ENCODE measurements at regions not wholly inside any gene's neighbourhood (a gene's known extent, or its start where the extent isn't known, plus 50 kb on each side); places are given as distances from the start of the nearest gene placed in this dataset.

DNA sequence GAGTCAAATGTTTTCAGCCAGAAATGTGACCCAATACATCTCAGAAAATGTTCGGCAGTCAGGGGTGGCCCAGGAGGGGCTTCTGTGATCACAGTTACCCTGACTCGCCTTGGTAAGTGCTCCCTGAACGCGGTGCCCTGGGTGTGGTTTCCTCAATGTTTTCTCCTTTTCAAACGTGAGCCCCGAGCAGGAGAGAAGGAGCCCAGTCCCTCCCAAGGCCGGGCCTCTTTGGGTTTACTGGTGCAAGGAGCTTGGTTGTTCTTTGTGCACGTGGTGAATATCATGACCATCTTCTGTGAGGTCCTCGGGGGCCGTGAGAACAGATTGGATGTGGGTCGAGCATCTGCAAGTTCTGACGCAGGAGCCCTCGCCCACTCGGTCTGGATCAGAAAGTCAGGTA, 55.8 kb upstream of the VIPR2 start:
- 83% methylated on average over 14 of the region's 14 CpGs for WGBS
- TF ChIP-seq RXRA (IDR thresholded peaks at IDR 0.05) (no peak), RAD21 (IDR thresholded peaks at IDR 0.05) (no peak), FOXA2 (IDR thresholded peaks at IDR 0.05) (no peak), GABPA (IDR thresholded peaks at IDR 0.05 in 1 of 2, conservative IDR thresholded peaks at IDR 0.05 in 1 of 2) (no peak), HNF4G (IDR thresholded peaks at IDR 0.05) (no peak), JUND (IDR thresholded peaks at IDR 0.05) (no peak), HNF4A (conservative IDR thresholded peaks at IDR 0.05) (no peak), TAF1 (conservative IDR thresholded peaks at IDR 0.05) (no peak), SP1 (IDR thresholded peaks at IDR 0.05) (no peak)
- TF ChIP-seq, protein P1, sequence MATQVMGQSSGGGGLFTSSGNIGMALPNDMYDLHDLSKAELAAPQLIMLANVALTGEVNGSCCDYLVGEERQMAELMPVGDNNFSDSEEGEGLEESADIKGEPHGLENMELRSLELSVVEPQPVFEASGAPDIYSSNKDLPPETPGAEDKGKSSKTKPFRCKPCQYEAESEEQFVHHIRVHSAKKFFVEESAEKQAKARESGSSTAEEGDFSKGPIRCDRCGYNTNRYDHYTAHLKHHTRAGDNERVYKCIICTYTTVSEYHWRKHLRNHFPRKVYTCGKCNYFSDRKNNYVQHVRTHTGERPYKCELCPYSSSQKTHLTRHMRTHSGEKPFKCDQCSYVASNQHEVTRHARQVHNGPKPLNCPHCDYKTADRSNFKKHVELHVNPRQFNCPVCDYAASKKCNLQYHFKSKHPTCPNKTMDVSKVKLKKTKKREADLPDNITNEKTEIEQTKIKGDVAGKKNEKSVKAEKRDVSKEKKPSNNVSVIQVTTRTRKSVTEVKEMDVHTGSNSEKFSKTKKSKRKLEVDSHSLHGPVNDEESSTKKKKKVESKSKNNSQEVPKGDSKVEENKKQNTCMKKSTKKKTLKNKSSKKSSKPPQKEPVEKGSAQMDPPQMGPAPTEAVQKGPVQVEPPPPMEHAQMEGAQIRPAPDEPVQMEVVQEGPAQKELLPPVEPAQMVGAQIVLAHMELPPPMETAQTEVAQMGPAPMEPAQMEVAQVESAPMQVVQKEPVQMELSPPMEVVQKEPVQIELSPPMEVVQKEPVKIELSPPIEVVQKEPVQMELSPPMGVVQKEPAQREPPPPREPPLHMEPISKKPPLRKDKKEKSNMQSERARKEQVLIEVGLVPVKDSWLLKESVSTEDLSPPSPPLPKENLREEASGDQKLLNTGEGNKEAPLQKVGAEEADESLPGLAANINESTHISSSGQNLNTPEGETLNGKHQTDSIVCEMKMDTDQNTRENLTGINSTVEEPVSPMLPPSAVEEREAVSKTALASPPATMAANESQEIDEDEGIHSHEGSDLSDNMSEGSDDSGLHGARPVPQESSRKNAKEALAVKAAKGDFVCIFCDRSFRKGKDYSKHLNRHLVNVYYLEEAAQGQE (IDR thresholded peaks at IDR 0.05), result no peak
- TF ChIP-seq, protein P2, sequence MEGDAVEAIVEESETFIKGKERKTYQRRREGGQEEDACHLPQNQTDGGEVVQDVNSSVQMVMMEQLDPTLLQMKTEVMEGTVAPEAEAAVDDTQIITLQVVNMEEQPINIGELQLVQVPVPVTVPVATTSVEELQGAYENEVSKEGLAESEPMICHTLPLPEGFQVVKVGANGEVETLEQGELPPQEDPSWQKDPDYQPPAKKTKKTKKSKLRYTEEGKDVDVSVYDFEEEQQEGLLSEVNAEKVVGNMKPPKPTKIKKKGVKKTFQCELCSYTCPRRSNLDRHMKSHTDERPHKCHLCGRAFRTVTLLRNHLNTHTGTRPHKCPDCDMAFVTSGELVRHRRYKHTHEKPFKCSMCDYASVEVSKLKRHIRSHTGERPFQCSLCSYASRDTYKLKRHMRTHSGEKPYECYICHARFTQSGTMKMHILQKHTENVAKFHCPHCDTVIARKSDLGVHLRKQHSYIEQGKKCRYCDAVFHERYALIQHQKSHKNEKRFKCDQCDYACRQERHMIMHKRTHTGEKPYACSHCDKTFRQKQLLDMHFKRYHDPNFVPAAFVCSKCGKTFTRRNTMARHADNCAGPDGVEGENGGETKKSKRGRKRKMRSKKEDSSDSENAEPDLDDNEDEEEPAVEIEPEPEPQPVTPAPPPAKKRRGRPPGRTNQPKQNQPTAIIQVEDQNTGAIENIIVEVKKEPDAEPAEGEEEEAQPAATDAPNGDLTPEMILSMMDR (IDR thresholded peaks at IDR 0.05; ENCODE audit: low read depth, low read length, missing input control), result no peak
- TF ChIP-seq, protein P3, sequence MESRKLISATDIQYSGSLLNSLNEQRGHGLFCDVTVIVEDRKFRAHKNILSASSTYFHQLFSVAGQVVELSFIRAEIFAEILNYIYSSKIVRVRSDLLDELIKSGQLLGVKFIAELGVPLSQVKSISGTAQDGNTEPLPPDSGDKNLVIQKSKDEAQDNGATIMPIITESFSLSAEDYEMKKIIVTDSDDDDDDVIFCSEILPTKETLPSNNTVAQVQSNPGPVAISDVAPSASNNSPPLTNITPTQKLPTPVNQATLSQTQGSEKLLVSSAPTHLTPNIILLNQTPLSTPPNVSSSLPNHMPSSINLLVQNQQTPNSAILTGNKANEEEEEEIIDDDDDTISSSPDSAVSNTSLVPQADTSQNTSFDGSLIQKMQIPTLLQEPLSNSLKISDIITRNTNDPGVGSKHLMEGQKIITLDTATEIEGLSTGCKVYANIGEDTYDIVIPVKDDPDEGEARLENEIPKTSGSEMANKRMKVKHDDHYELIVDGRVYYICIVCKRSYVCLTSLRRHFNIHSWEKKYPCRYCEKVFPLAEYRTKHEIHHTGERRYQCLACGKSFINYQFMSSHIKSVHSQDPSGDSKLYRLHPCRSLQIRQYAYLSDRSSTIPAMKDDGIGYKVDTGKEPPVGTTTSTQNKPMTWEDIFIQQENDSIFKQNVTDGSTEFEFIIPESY (IDR thresholded peaks at IDR 0.05), result no peak
- TF ChIP-seq, protein P4, sequence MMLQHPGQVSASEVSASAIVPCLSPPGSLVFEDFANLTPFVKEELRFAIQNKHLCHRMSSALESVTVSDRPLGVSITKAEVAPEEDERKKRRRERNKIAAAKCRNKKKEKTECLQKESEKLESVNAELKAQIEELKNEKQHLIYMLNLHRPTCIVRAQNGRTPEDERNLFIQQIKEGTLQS (IDR thresholded peaks at IDR 0.05), result no peak
- no peak overlapping the region for H3K4me3 ChIP-seq (ENCODE audit: low read depth in 1 of 3, low read length in 3 of 3)
- no peaks in the 10 kb centered on the region for H3K9me3 ChIP-seq (ENCODE audit: control insufficient read depth in 4 of 4, low read length in 3 of 4)
- H3K27ac ChIP-seq (ENCODE audit: low read depth in 1 of 2, low read length in 2 of 2), result no peak overlapping the region
- H3K27me3 ChIP-seq (ENCODE audit: control insufficient read depth in 4 of 4, insufficient read depth in 4 of 4, low read length in 3 of 4), result no peaks in the 10 kb centered on the region
- no peaks in the 10 kb centered on the region for H3K36me3 ChIP-seq (ENCODE audit: control insufficient read depth in 4 of 4, insufficient read depth in 3 of 4, low read depth in 1 of 4, low read length in 3 of 4)
- DNase-seq (ENCODE audit: low spot score), result no peak
- peaks cover 0 to 3% (median 0%) of the 10 kb centered on the region in 4 donors for H3K4me1 ChIP-seq (ENCODE audit: control insufficient read depth in 4 of 4, insufficient read depth in 4 of 4, low read length in 3 of 4)
- no peak overlapping the region for H3K9ac ChIP-seq (ENCODE audit: low read depth in 1 of 2, low read length in 2 of 2)

DNA sequence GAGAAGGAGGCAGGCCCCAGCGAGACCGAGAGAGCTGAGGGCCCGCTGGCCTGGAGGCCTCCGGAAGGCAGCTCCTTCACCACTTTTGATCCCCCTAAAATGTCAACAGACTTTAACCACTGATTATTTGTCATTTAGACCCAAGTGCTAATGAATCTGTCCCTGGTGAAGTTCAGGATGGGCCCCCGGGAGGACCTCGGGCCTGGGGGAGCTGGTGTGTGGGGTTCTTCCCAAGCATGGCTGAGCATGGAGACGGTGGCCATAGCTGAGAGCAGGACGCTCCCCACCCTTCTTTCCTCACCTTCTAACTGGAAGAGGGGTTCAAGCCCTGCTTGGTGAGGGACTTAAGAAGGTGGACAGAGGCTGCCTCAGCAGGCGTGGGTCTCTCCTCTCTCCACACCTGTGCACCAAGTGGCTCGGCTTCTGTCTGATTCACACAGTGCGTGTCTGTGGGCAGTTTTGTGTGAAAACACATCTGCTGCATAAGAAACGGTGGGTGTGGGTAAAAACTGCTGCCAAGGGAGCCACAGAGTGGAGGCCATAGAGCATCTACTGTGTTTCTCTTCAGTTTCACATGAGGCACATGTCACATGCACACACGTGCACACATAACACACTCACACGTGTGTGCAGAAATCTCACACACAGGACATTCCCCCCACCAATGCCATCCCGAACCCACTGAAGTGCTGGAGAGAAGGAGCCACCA, 53.5 kb upstream of the VIPR2 start:
- no peak for DNase-seq (ENCODE audit: low spot score)
- Histone ChIP-seq H3K36me3 (ENCODE audit: control insufficient read depth in 4 of 4, insufficient read depth in 3 of 4, low read depth in 1 of 4, low read length in 3 of 4) (no peaks in the 10 kb centered on the region), H3K9me3 (ENCODE audit: control insufficient read depth in 4 of 4, low read length in 3 of 4) (no peaks in the 10 kb centered on the region), H3K27ac (ENCODE audit: low read depth in 1 of 2, low read length in 2 of 2) (peak overlapping the region in 1 of 2 donors; percentile 50), H3K9ac (ENCODE audit: low read depth in 1 of 2, low read length in 2 of 2) (no peak overlapping the region), H3K27me3 (ENCODE audit: control insufficient read depth in 4 of 4, insufficient read depth in 4 of 4, low read length in 3 of 4) (no peaks in the 10 kb centered on the region), H3K4me3 (ENCODE audit: low read depth in 1 of 3, low read length in 3 of 3) (no peak overlapping the region), H3K4me1 (ENCODE audit: control insufficient read depth in 4 of 4, insufficient read depth in 4 of 4, low read length in 3 of 4) (peaks cover 0 to 3% (median 0%) of the 10 kb centered on the region in 4 donors)
- TF ChIP-seq EGR1 (IDR thresholded peaks at IDR 0.05; ENCODE audit: low read depth in 2 of 2) (no peak), FOXA2 (IDR thresholded peaks at IDR 0.05) (no peak), HNF4A (conservative IDR thresholded peaks at IDR 0.05) (no peak), JUND (IDR thresholded peaks at IDR 0.05) (no peak), RXRA (IDR thresholded peaks at IDR 0.05) (no peak), YY1 (IDR thresholded peaks at IDR 0.05) (no peak), FOXA1 (IDR thresholded peaks at IDR 0.05) (no peak), SP1 (IDR thresholded peaks at IDR 0.05) (no peak), RAD21 (IDR thresholded peaks at IDR 0.05) (no peak), TAF1 (conservative IDR thresholded peaks at IDR 0.05) (no peak), HNF4G (IDR thresholded peaks at IDR 0.05) (no peak), NR2F2 (IDR thresholded peaks at IDR 0.05) (no peak)
- TF ChIP-seq, protein P1 (IDR thresholded peaks at IDR 0.05), result no peak
- TF ChIP-seq, protein P4 (IDR thresholded peaks at IDR 0.05), result no peak
- WGBS, result 79% methylated on average over 15 of the region's 15 CpGs

Data from liver (tissue), 8 donors.